ENCODE measurements at regions not wholly inside any gene's neighbourhood (a gene's known extent, or its start where the extent isn't known, plus 50 kb on each side); places are given as distances from the start of the nearest gene placed in this dataset.
"Not testable (repeated sequence)": the region's sequence is repeated elsewhere in the genome, so short reads cannot be mapped to it uniquely, and the experiment has no call there.

- no peak for DNase-seq (ENCODE audit: low read depth in 4 of 4, low spot score in 1 of 4)
Measured at GRCh38 chr20:16863303-16863702, 115.1 kb downstream of the OTOR start.

DNA sequence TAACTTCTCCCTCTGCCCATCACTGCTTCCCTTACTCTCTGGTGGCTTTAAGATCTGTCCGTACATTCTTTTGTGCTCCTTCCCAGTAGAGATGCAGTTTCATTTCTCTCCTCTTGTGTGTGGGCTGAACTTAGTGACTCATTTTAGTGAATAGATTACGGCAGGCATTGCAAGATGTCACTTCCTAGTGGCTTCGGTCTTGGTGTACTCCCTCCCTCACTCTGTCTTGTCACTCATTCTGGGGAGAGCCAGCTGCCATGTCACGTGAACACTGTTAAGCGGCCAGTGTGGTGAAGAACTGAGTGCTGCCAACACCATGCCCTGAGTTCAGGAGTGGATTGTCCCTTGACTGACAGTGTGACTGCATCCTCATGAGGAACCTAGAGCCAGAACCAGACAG, 115.9 kb downstream of the OTOR start:
- DNase-seq (ENCODE audit: low read depth in 4 of 4, low spot score in 1 of 4), result no peak

DNA sequence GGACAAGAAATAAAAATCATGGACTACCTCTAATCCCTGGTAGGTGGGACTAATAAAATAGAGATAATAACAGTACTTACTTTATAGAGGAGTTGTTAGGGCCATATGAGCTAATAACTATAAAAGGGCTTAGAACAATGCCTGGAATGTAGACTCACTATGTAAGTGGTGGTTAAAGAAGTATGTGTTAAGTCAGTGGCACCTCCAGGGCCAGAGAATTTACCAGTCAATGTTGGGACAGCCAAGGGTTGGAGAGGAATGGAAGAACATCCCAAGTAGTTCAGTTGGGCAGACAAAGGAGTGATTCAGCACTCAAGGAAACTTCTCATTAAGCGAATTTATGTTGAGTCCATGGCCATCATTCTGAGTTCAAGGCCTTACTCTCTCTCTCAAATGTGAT, 116.8 kb downstream of the OTOR start:
- no peak for DNase-seq (ENCODE audit: low read depth in 4 of 4, low spot score in 1 of 4)

DNA sequence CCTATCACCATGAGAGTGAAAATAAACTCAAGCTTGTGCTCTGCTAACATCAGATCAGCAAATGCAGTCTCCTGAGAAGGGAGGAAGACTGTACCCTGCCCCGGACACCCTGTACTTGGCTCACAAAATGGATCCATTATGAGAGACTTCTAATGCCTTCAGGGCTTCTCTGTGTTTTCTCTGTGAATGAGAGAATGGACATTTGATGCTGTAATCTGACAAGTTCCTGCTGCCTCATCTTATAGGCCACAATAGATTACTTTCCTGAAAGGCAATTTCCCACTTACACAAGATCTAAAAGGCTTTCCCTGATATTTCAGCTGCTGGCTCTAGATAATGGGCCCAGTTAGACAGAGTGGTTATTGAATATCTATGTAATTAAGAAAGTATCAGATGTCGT, 117.2 kb downstream of the OTOR start:
- DNase-seq (ENCODE audit: low read depth in 4 of 4, low spot score in 1 of 4), result no peak

DNA sequence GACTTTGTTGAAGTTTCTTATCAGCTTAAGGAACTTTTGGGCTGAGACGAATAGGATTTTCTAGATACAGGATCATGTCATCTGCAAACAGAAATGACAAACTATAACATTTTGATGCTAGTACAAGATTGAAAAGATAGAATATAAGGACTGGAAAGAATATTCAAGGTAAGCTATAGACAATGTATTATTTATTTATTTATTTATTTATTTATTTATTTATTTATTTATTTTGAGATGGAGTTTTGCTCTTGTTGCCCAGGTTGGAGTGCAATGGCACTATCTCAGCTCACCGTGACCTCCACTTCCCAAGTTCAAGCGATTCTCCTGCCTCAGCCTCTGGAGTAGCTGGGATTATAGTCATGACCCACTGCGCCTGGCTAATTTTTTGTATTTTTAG, 125.0 kb downstream of the OTOR start:
- not testable (repeated sequence) for DNase-seq (ENCODE audit: low read depth in 4 of 4, low spot score in 1 of 4)

DNA sequence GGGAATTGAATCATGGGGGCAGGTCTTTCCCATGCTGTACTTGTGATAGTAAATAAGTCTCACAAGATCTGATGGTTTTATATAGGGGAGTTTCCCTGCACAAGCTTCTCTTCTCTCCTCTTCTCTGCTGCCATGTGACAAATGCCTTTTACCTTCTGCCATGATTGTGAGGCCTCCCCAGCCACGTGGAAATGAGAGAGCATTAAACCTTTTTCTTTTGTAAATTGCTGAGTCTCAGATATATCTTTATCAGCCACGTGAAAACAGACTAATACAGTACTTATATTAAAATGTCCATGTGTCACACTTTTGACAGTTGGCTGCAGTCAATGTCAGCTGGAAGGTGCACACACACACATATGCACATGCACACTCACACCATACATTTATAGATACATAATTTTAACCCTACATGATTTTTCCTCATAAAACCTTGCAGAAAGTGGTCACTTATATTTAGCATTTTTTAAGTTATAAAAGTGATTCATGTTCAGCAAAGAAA, 128.9 kb downstream of the OTOR start:
- no peak for DNase-seq (ENCODE audit: low read depth in 4 of 4, low spot score in 1 of 4)

- DNase-seq (ENCODE audit: low read depth in 4 of 4, low spot score in 1 of 4), result no peak
Measured at GRCh38 chr20:16885746-16886145, 137.6 kb downstream of the OTOR start.

DNA sequence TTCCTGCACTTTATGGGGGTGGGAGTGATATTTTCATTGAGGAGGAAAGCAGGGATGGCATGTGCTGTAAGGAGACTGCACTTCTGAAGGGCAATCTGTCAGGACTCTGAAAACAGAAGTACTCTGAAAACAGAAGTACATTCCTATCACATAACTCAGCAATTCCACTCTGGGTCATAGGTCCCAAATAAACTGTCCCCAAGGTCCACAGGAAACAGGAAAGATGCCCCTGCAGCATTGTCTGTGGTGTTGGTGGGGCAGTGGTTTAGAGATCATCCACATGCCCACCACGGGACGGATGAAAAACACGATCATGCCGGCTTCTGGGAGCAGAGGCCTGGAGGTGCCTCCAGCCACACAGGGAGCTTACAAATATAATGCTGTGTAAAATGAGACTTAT, 150.3 kb downstream of the OTOR start:
- DNase-seq (ENCODE audit: low read depth in 4 of 4, low spot score in 1 of 4), result no peak

GRCh38 chr20:16902662-16903061, 154.5 kb downstream of the OTOR start:
- no peak for DNase-seq (ENCODE audit: low read depth in 4 of 4, low spot score in 1 of 4)

GRCh38 chr20:16904751-16905150, 156.6 kb downstream of the OTOR start:
- no peak for DNase-seq (ENCODE audit: low read depth in 4 of 4, low spot score in 1 of 4)

- DNase-seq (ENCODE audit: low read depth in 4 of 4, low spot score in 1 of 4), result no peak
Measured at GRCh38 chr20:16914277-16914676, 166.1 kb downstream of the OTOR start.

DNA sequence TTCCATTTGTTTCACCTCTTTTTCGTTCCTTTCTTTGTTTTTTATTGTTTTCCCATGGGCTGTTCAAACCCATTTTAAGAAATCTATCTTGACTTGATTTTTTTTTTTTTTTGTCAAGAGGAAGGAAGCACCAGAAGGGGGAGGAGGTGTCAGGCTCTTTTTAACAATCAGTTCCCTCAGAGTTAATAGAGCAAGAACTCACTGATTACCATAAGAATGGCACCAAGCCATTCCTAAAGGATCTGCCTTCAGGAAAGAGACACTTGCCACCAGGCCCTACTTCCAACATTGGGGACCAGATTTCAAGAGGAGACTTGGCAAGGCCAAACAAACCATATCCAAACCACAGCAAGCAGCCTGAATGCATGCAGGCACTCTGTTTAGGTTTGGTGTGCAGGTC, 168.0 kb downstream of the OTOR start:
- DNase-seq (ENCODE audit: low read depth in 4 of 4, low spot score in 1 of 4), result no peak

DNA sequence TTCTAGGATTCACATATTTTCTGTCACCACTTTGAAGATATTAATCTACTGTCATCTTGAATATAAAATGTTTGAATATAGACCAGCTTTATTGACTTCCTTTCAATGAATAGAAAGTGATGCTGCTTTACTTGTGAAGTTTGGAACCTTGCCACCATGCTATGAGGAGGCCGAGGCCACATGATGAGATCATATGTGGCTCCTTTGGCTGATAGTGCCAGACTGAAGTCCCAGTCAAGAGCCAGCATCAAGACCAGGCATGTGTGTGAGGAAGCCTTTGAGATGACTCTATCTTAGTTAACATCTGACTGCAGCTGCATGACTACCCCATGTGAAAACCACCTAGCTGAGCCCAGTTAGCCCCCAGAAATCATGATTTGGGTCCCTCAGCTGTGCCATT, 169.5 kb downstream of the OTOR start:
- DNase-seq (ENCODE audit: low read depth in 4 of 4, low spot score in 1 of 4), result no peak

- DNase-seq (ENCODE audit: low read depth in 4 of 4, low spot score in 1 of 4), result no peak
Measured at GRCh38 chr20:16918366-16918765, 170.2 kb downstream of the OTOR start.

DNA sequence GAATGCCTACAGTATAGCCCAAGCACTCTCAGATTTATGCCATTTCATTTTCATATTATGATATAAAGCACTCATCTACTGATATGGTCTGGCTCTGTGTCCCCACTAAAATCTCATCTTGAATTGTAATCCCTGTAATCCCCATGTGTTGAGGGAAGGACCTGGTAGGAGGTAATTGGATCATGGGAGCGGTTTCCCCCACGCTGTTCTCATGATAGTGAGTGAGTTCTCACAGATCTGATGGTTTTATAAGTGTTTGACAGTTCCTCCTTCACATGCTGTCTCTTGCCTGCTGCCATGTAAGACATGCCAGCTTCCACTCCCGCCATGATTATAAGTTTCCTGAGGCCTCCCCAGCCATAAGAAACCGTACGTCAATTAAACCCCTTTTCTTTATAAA, 171.7 kb downstream of the OTOR start:
- DNase-seq (ENCODE audit: low read depth in 4 of 4, low spot score in 1 of 4), result no peak

DNA sequence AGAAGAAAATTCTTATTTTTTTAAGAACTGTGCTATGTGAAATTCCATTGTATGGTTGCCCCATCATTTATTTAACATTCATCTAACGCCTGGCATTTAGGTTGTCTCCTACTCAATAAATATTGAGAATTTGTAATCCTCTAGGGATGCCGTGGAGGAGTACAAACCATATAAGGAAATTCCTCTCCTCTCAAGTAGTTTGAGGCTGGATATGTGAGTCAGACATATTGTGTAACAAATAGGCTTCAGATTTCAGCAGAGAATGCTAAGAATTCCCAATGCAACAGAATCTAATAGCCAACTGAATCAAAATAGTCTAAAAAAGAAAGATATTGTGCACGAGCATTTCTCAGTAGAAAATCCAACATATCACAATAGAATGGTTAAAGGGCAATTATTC, 174.7 kb downstream of the OTOR start:
- DNase-seq (ENCODE audit: low read depth in 4 of 4, low spot score in 1 of 4), result no peak

DNA sequence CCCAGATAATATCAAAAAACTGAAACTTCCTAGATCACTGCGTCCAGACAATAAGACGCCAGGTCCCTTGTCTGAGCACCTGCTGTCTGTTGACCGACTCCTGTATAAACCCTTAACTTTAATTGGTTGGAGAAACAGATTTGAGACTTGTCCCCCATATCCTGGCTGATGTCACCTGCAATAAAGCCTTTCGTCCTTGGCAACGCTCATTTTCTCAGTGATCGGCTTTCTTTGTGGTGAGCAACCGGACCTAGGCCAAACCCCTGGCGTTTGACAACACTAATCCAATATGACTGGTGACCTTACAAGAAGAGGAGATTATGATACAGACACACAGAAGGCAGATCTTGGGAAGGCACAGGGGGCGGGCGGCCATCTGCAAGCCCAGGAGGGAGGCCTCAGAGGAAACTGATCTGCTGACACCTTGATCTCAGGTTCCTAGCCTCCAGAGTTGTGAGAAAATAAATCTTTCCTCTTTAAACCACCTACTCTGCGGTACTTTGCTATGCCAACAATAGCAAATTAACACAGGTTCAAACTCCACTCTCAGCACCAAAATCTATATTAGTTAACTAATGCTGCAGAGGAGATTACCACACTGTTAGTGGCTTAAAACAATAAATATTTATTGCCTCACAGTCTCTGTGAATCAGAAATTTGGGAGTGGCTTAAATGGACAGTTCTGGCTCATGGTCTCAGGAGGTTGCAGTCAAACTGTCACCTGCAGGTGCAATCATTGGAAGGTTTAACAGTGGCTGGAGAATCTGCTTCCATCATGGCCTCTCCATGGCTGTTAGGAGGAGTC, 178.7 kb downstream of the OTOR start:
- DNase-seq (ENCODE audit: low read depth in 4 of 4, low spot score in 1 of 4), result no peak

- DNase-seq (ENCODE audit: low read depth in 4 of 4, low spot score in 1 of 4), result no peak
Measured at GRCh38 chr20:16929756-16930155, 181.6 kb downstream of the OTOR start.

- no peak for DNase-seq (ENCODE audit: low read depth in 4 of 4, low spot score in 1 of 4)
Measured at GRCh38 chr20:16930656-16931055, 182.5 kb downstream of the OTOR start.

GRCh38 chr20:16939051-16939450, 190.9 kb downstream of the OTOR start:
- no peak for DNase-seq (ENCODE audit: low read depth in 4 of 4, low spot score in 1 of 4)

- DNase-seq (ENCODE audit: low read depth in 4 of 4, low spot score in 1 of 4), result no peak
Measured at GRCh38 chr20:16940701-16941100, 192.5 kb downstream of the OTOR start.

DNA sequence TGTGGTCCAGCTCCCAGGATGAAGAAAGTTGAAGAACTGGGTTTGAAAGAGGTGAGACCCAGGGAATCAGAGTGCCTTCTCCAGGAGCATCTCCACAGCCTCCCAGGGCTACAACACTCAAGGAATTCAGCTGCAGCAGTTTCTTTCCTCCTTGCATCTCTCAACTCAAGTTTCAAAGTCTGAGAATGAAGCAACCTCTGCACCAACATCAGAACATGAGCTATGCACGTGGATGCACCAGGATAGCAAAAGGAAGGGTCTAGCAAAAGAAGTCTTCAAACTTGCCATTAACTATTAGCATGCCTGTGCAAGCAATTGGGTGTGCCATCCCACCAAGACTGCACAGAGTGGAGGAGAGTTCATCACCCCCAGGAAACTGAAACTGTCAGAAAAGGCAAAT, 193.9 kb downstream of the OTOR start:
- DNase-seq (ENCODE audit: low read depth in 4 of 4, low spot score in 1 of 4), result no peak

GRCh38 chr20:16942756-16943155, 194.6 kb downstream of the OTOR start:
- DNase-seq (ENCODE audit: low read depth in 4 of 4, low spot score in 1 of 4), result no peak
